Pancreas (tissue), 10 donors: ENCODE measurements at regions not wholly inside any gene's neighbourhood (a gene's known extent, or its start where the extent isn't known, plus 50 kb on each side); places are given as distances from the start of the nearest gene placed in this dataset.
"Not testable (repeated sequence)": the region's sequence is repeated elsewhere in the genome, so short reads cannot be mapped to it uniquely, and the experiment has no call there.

Source experiments
- ATAC-seq, 4 donors: fragments of 200-7000 bp; cut with Tn5 transposase; one replicate each; pipeline versions ENCODE4 v1.8.0 to v1.9.1; 2020; ENCODE audit warnings: mild to moderate bottlenecking in 4 of 4, moderate library complexity in 4 of 4
- DNase-seq, 6 donors: peaks; one replicate each; pipeline ENCODE4 v3.0.0-alpha.2; 2020
- FAIRE-seq: peaks from 2 replicates; lab custom pipeline; 2012; peaks lifted over from hg19 to GRCh38; lab: Jason Lieb, UNC
- H3K27ac ChIP-seq, 4 donors: fragments of 200-600 bp; sonication (generic); 1 replicate in 3 of 4; 2 replicates in 1 of 4; pipeline versions ENCODE4 v1.5.0 to v1.8.0; 2020
- H3K27me3 ChIP-seq, 4 donors: fragments of 200-600 bp; one replicate each; pipeline ENCODE4 v1.8.0; 2021
- H3K36me3 ChIP-seq, 3 donors: fragments of 200-600 bp; sonication (generic) in 1 of 3; one replicate each; pipeline versions ENCODE4 v1.5.0 to v1.8.0; 2020 to 2021
- H3K4me1 ChIP-seq, 3 donors: fragments of 200-600 bp; one replicate each; pipeline ENCODE4 v1.8.0; 2021
- H3K4me3 ChIP-seq, 4 donors: fragments of 200-600 bp; sonication (generic) in 2 of 4; one replicate each; pipeline versions ENCODE4 v1.5.0 to v1.8.0; 2020 to 2021
- H3K9me3 ChIP-seq, 4 donors: fragments of 200-600 bp; one replicate each; pipeline ENCODE4 v1.8.0; 2021
- CTCF ChIP-seq, 4 donors: fragments of 200-600 bp; sonication (generic) in 3 of 4; IDR thresholded peaks; one replicate each; pipeline versions ENCODE4 v1.5.0 to v1.8.0; 2021; ENCODE audit warnings: antibody characterized with exemption in 4 of 4
- WGBS, 2 donors: extraction: QIAGEN DNeasy Blood & Tissue Kit; methylation state at CpG; one replicate each; pipeline ENCODE4 v1.1.7; 2013; 5-methylcytosine and 5-hydroxymethylcytosine counted together
- intact Hi-C, 3 donors: fragments of 100-400 bp; cut with DNase I; formaldehyde crosslinking; loops; one replicate each; pipeline versions ENCODE4 v1.11.1 to v1.14.2; 2022
- donor health status: healthy with polysubstance abuse.
- donor health status: DM: no; HTN: no; CAD: no; lungs with moderate emphysema.
- donor health status: DM: no; HTN: no; CAD: no.
- donor health status: control.
- donor health status: control.
- donor health status: Bipolar disorder and iron deficiency.
- donor health status: DM: yes; HTN: yes; CAD: no.
- donor health status: DM: no; HTN: no; CAD: no.
- donor health status: DM: no; HTN: no; CAD: no.
- donor health status: DM: yes; HTN: yes; CAD: no.

- peak overlapping the region in 1 of 4 donors; percentile 8 for H3K27ac ChIP-seq
- no peak for TF ChIP-seq CTCF (IDR thresholded peaks at IDR 0.05)
- no peak for DNase-seq
- no peaks in the 10 kb centered on the region for H3K9me3 ChIP-seq
- H3K36me3 ChIP-seq, result no peaks in the 10 kb centered on the region
- intact Hi-C loops, result no loop called here
- no peak overlapping the region for H3K4me3 ChIP-seq
- no peaks in the 10 kb centered on the region for H3K27me3 ChIP-seq
- no peak for ATAC-seq
- FAIRE-seq, result no peak
- H3K4me1 ChIP-seq, result peaks cover 0 to 7% (median 0%) of the 10 kb centered on the region in 3 donors
These were observed 311.5 kb downstream of the SV2B start for GRCh38 chr15:91411586-91411985.

- intact Hi-C loops, result no loop called here
- ATAC-seq, result no peak
These were observed 312.3 kb downstream of the SV2B start for GRCh38 chr15:91412138-91412928.

GRCh38 chr15:91413142-91413541 lies 313.1 kb downstream of the SV2B start:
- H3K9me3 ChIP-seq, result no peaks in the 10 kb centered on the region
- DNase-seq (no peak), ATAC-seq (no peak), FAIRE-seq (no peak)
- TF ChIP-seq CTCF (IDR thresholded peaks at IDR 0.05), result no peak
- H3K4me1 ChIP-seq, result peaks cover 0 to 7% (median 0%) of the 10 kb centered on the region in 3 donors
- no peak overlapping the region for H3K4me3 ChIP-seq
- WGBS, 2 donors, result 56 to 58% methylated on average over 2 of the region's 2 CpGs
- no peaks in the 10 kb centered on the region for H3K27me3 ChIP-seq
- H3K27ac ChIP-seq, result no peak overlapping the region
- no peaks in the 10 kb centered on the region for H3K36me3 ChIP-seq
- intact Hi-C loops, result no loop called here

More at GRCh38 chr15:91412138-91412928, 312.3 kb downstream of the SV2B start:
- no peak for FAIRE-seq
- 10 to 11% methylated on average over 5 of the region's 5 CpGs for WGBS, 2 donors
- Histone ChIP-seq H3K27ac (peak overlapping the region in 1 of 4 donors; percentile 8), H3K9me3 (no peaks in the 10 kb centered on the region), H3K4me1 (peaks cover 0 to 7% (median 0%) of the 10 kb centered on the region in 3 donors), H3K36me3 (no peaks in the 10 kb centered on the region), H3K27me3 (no peaks in the 10 kb centered on the region), H3K4me3 (no peak overlapping the region)
- no peak for DNase-seq
- no peak for TF ChIP-seq CTCF (IDR thresholded peaks at IDR 0.05)

GRCh38 chr15:91414124-91414523 lies 314.1 kb downstream of the SV2B start:
- no peak overlapping the region for H3K27ac ChIP-seq
- intact Hi-C loops, result no loop called here
- H3K36me3 ChIP-seq, result no peaks in the 10 kb centered on the region
- H3K4me3 ChIP-seq, result no peak overlapping the region
- DNase-seq, result no peak
- no peak for TF ChIP-seq CTCF (IDR thresholded peaks at IDR 0.05)
- 73 to 88% methylated on average over 2 of the region's 2 CpGs for WGBS, 2 donors
- ATAC-seq, result no peak
- no peaks in the 10 kb centered on the region for H3K4me1 ChIP-seq
- peaks cover 0 to 3% (median 0%) of the 10 kb centered on the region in 4 donors for H3K27me3 ChIP-seq
- no peak for FAIRE-seq
- H3K9me3 ChIP-seq, result no peaks in the 10 kb centered on the region

- DNase-seq, H3K27ac ChIP-seq, H3K27me3 ChIP-seq, ATAC-seq, H3K4me3 ChIP-seq, intact Hi-C loops, FAIRE-seq, H3K36me3 ChIP-seq, H3K9me3 ChIP-seq, H3K4me1 ChIP-seq: not testable (repeated sequence)
- WGBS, 2 donors, result 75 to 86% methylated on average over 4 of the region's 4 CpGs
These were observed 315.2 kb downstream of the SV2B start for GRCh38 chr15:91415258-91415657.
